IMR-90 (cell line): ENCODE measurements at regions not wholly inside any gene's neighbourhood (a gene's known extent, or its start where the extent isn't known, plus 50 kb on each side); places are given as distances from the start of the nearest gene placed in this dataset.

Source experiments
- ATAC-seq: fragments of 200-7000 bp; cut with Tn5 transposase; 2 replicates; pipeline ENCODE4 v1.9.1; 2020; ENCODE audit warnings: low read depth, mild to moderate bottlenecking, moderate library complexity
- BruUV-seq: library from RNA; stranded (reverse); fragments of 400-500 nt; replicated peaks from 2 replicates; lab custom pipeline; 2021; lab: Mats Ljungman, UMichigan
- CTCF ChIA-PET: fragments of 300-600 bp; formaldehyde crosslinking; extraction: SDS; loops from one replicate; lab custom pipeline; 2021; ENCODE audit warnings: antibody characterized with exemption; lab: Yijun Ruan, JAX
- POLR2A ChIA-PET: fragments of 300-600 bp; sonication (Branson Sonifier 250); formaldehyde crosslinking; loops from one replicate; lab custom pipeline; 2022; ENCODE audit warnings: antibody characterized with exemption; ENCODE audit not compliant: unreplicated experiment; lab: Charles Lee
- DNase-seq: peaks from one replicate; pipeline ENCODE4 v3.0.0; 2013
- H2AFZ ChIP-seq: replicated peaks from 2 replicates; pipeline ENCODE3; 2013; ENCODE audit warnings: low read length, mild to moderate bottlenecking; ENCODE audit not compliant: poor library complexity
- H2AK5ac ChIP-seq: 2 replicates; pipeline ENCODE4 v1.6.1; 2013; ENCODE audit warnings: low read depth, low read length, inconsistent platforms
- H2AK9ac ChIP-seq: replicated peaks from 2 replicates; pipeline ENCODE3; 2013; ENCODE audit warnings: mild to moderate bottlenecking, low read depth, low read length, moderate library complexity; ENCODE audit not compliant: poor library complexity
- H2BK120ac ChIP-seq: 2 replicates; pipeline ENCODE4 v1.6.1; 2013; ENCODE audit warnings: low read depth, low read length, inconsistent platforms
- H2BK15ac ChIP-seq: 3 replicates; pipeline ENCODE4 v1.6.1; 2013; ENCODE audit warnings: low read depth, low read length, inconsistent platforms
- H2BK20ac ChIP-seq: 2 replicates; pipeline ENCODE4 v1.6.1; 2013; ENCODE audit warnings: low read depth, mild to moderate bottlenecking, inconsistent platforms, low read length, moderate library complexity
- H2BK5ac ChIP-seq: 2 replicates; pipeline ENCODE4 v1.6.1; 2013; ENCODE audit warnings: mild to moderate bottlenecking, low read depth, low read length, inconsistent platforms; ENCODE audit not compliant: poor library complexity, severe bottlenecking
- H3K14ac ChIP-seq: replicated peaks from 2 replicates; pipeline ENCODE4 v1.6.1; 2013; ENCODE audit warnings: low read depth, low read length, inconsistent platforms
- H3K18ac ChIP-seq: 2 replicates; pipeline ENCODE4 v1.6.1; 2013; ENCODE audit warnings: low read depth, low read length, control low read depth
- H3K23ac ChIP-seq: 2 replicates; pipeline ENCODE4 v1.6.1; 2013; ENCODE audit warnings: low read depth, low read length, inconsistent platforms
- H3K27ac ChIP-seq: 2 replicates; pipeline ENCODE4 v1.5.1; 2013; ENCODE audit warnings: mild to moderate bottlenecking, control low read depth, low read length; ENCODE audit not compliant: insufficient read depth
- H3K27me3 ChIP-seq: 2 replicates; pipeline ENCODE4 v1.6.1; 2013; ENCODE audit warnings: low read length; ENCODE audit not compliant: control insufficient read depth, insufficient read depth
- H3K36me3 ChIP-seq: 2 replicates; pipeline ENCODE4 v1.6.1; 2013; ENCODE audit warnings: low read length, mixed read lengths; ENCODE audit not compliant: control insufficient read depth, insufficient read depth
- H3K4ac ChIP-seq: 2 replicates; pipeline ENCODE4 v1.6.1; 2013; ENCODE audit warnings: low read depth, low read length, inconsistent platforms
- H3K4me1 ChIP-seq: 2 replicates; pipeline ENCODE4 v1.6.1; 2013; ENCODE audit warnings: low read length, mixed read lengths; ENCODE audit not compliant: control insufficient read depth, insufficient read depth
- H3K4me2 ChIP-seq: 2 replicates; pipeline ENCODE4 v1.6.1; 2013; ENCODE audit warnings: low read depth, mild to moderate bottlenecking, control low read depth, low read length, moderate library complexity
- H3K4me3 ChIP-seq: 2 replicates; pipeline ENCODE4 v1.5.1; 2013; ENCODE audit warnings: low read depth, mild to moderate bottlenecking, control low read depth, low read length, moderate library complexity; ENCODE audit not compliant: insufficient read depth
- H3K56ac ChIP-seq: 2 replicates; pipeline ENCODE4 v1.6.1; 2013; ENCODE audit warnings: low read length, inconsistent platforms; ENCODE audit not compliant: insufficient read depth; ENCODE audit errors: extremely low read depth
- H3K79me1 ChIP-seq, 2 experiments: 2 replicates each; pipeline ENCODE4 v1.6.1; 2013; ENCODE audit warnings: low read length in 2 of 2, inconsistent platforms in 1 of 2, low read depth in 1 of 2
- H3K9ac ChIP-seq: 2 replicates; pipeline ENCODE4 v1.6.1; 2013; ENCODE audit warnings: low read depth, low read length, control low read depth
- H3K9me1 ChIP-seq: 2 replicates; pipeline ENCODE4 v1.6.1; 2013; ENCODE audit warnings: low read length, inconsistent platforms; ENCODE audit not compliant: insufficient read depth
- H3K9me3 ChIP-seq: 2 replicates; pipeline ENCODE4 v1.6.1; 2013; ENCODE audit warnings: low read length; ENCODE audit not compliant: control insufficient read depth, insufficient read depth
- H4K20me1 ChIP-seq: 2 replicates; pipeline ENCODE4 v1.6.1; 2013; ENCODE audit warnings: low read length, inconsistent platforms; ENCODE audit not compliant: insufficient read depth
- H4K5ac ChIP-seq: 2 replicates; pipeline ENCODE4 v1.6.1; 2013; ENCODE audit warnings: mild to moderate bottlenecking, low read depth, low read length, control low read depth
- H4K8ac ChIP-seq, 2 experiments: 2 replicates each; pipeline ENCODE4 v1.6.1; 2013; ENCODE audit warnings: low read depth in 2 of 2, low read length in 2 of 2, control low read depth in 1 of 2, inconsistent platforms in 1 of 2
- H4K91ac ChIP-seq: 2 replicates; pipeline ENCODE4 v1.6.1; 2013; ENCODE audit warnings: low read depth, low read length, inconsistent platforms; ENCODE audit not compliant: insufficient read depth
- MXI1 ChIP-seq: IDR thresholded peaks from 2 replicates; pipeline ENCODE4 v1.6.1; 2012; ENCODE audit warnings: low read depth, mild to moderate bottlenecking, low read length, moderate library complexity, borderline replicate concordance
- WGBS, 2 experiments: methylation state at CpG; one replicate each; pipeline versions ENCODE4 v1.1.5 to v1.1.7; 2013; ENCODE audit warnings: missing lambda C conversion rate in 2 of 2; ENCODE audit not compliant: insufficient read length in 1 of 2; ENCODE audit errors: extremely low coverage in 2 of 2; 5-methylcytosine and 5-hydroxymethylcytosine counted together
- dilution Hi-C: fragments of 300-500 bp; cut with HindIII; formaldehyde crosslinking; loops from one replicate; pipeline ENCODE4 v1.14.3; 2018; ENCODE audit warnings: low sequenced_read_pairs; ENCODE audit not compliant: unreplicated experiment
- in situ Hi-C: fragments of 300-500 bp; cut with MboI; formaldehyde crosslinking; loops from 3 replicates; pipeline ENCODE4 v1.14.3; 2019; ENCODE audit warnings: low sequenced_read_pairs, inconsistent platforms, mixed read lengths
- intact Hi-C: fragments of 100-400 bp; cut with micrococcal nuclease; formaldehyde crosslinking; loops from 2 replicates; pipeline ENCODE4 v1.10.0; 2022

DNA sequence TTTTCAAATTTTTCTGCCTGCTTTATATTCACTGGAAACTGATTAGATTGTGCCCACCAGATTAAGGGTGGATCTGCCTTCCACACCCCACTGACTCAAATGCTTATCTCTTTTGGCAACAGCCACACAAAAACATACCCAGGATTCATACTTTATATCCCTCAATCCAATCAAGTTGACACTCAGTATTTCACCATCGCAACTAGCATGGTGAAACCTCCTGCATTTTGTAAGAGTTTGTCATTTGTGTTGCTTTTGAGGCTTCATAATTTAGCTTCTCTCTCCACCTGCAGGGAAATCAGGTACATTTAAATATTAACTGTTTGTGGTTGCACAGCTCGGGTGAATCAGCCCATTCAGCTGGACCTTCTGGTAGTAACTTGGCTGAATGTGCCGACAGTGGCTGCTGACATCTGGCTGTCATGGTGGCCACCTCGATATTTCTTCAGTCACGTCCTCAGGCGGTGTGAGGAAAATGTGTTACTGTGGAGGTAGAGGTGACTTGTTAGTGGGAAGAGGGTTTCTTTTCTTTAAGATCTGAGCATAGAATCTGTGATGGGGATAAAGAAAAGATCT, 224.0 kb downstream of the PTBP2 start:
- Histone ChIP-seq H3K23ac (no peak overlapping the region), H2AK5ac (no peak overlapping the region), H3K36me3 (no peaks in the 10 kb centered on the region), H3K14ac (no peak overlapping the region), H3K4me1 (no peaks in the 10 kb centered on the region), H4K8ac (no peak overlapping the region), H3K79me1 (no peaks in the 10 kb centered on the region), H3K4me2 (no peak overlapping the region), H4K91ac (no peak overlapping the region), H2BK15ac (no peak overlapping the region), H3K27ac (no peak overlapping the region), H4K5ac (no peak overlapping the region), H3K9me1 (no peaks in the 10 kb centered on the region; the same call in 1 of the 2 replicates), H2AK9ac (no peak overlapping the region), H3K4ac (no peak overlapping the region), H2BK20ac (no peak overlapping the region), H3K18ac (no peak overlapping the region), H3K4me3 (no peak overlapping the region), H2BK5ac (no peak overlapping the region), H4K20me1 (no peaks in the 10 kb centered on the region), H3K27me3 (no peaks in the 10 kb centered on the region), H3K9ac (no peak overlapping the region), H3K9me3 (no peaks in the 10 kb centered on the region), H2BK120ac (no peak overlapping the region), H2AFZ (no peak overlapping the region), H3K56ac (no peak overlapping the region)
- whole genome bisulfite sequencing, 2 experiments, result 90% methylated on average over 3 of the region's 6 CpGs; no CpG with 5 or more reads in 1 of the 2 experiments
- dilution Hi-C loops, result no loop called here
- no TSS peak for BruUV-seq
- POLR2A ChIA-PET, result no interaction called here
- no peak for TF ChIP-seq MXI1
- no peak for DNase-seq
- in situ Hi-C loops, result no loop called here
- intact Hi-C loops, result no loop called here
- no peak for ATAC-seq
- CTCF ChIA-PET, result no interaction called here
